Tibial nerve (tissue), 3 donors: ENCODE measurements at regions not wholly inside any gene's neighbourhood (a gene's known extent, or its start where the extent isn't known, plus 50 kb on each side); places are given as distances from the start of the nearest gene placed in this dataset.

Source experiments
- EP300 ChIP-seq, 2 donors: sonication (generic); formaldehyde crosslinking; IDR thresholded peaks; one replicate each; pipeline ENCODE4 v1.6.1; 2017; ENCODE audit warnings: antibody characterized with exemption in 2 of 2, mild to moderate bottlenecking in 1 of 2
- POLR2A ChIP-seq, 2 donors: fragments of 450-650 bp; IDR thresholded peaks; one replicate each; pipeline ENCODE4 v1.6.1; 2017; ENCODE audit warnings: antibody characterized with exemption in 2 of 2, mild to moderate bottlenecking in 2 of 2, moderate library complexity in 2 of 2

GRCh38 chr2:228334180-228334579 is 152.7 kb upstream of the SPHKAP start:
- TF ChIP-seq POLR2A (IDR thresholded peaks at IDR 0.05) (no peak), EP300 (IDR thresholded peaks at IDR 0.05) (no peak)
